NB4 (cell line): ENCODE measurements at regions not wholly inside any gene's neighbourhood (a gene's known extent, or its start where the extent isn't known, plus 50 kb on each side); places are given as distances from the start of the nearest gene placed in this dataset.

ENCODE experiments used
- DNase-seq: peaks from one replicate; pipeline ENCODE4 v3.0.0; 2010; ENCODE audit warnings: low read depth
- H3K4me3 ChIP-seq: one replicate; pipeline ENCODE4 v1.5.1; 2011; ENCODE audit warnings: mild to moderate bottlenecking, low read depth, low read length, moderate library complexity
- CTCF ChIP-seq: IDR thresholded peaks from one replicate; pipeline ENCODE4 v1.5.1; 2012; ENCODE audit warnings: low read depth, low read length
- MAX ChIP-seq: IDR thresholded peaks from 2 replicates; pipeline ENCODE4 v1.6.1; 2011; ENCODE audit warnings: low read depth, low read length
- MYC ChIP-seq: IDR thresholded peaks from 2 replicates; pipeline ENCODE4 v1.6.1; 2011; ENCODE audit warnings: low read depth, low read length
- POLR2A ChIP-seq: IDR thresholded peaks from 2 replicates; pipeline ENCODE4 v1.6.1; 2011; ENCODE audit warnings: mild to moderate bottlenecking; ENCODE audit not compliant: insufficient read length; ENCODE audit errors: extremely low read depth

GRCh38 chr7:118708741-118709140, 484.2 kb downstream of the ANKRD7 start:
- no peak for TF ChIP-seq MAX
- TF ChIP-seq MYC: no peak
- TF ChIP-seq POLR2A: no peak
- TF ChIP-seq CTCF: no peak
- no peak overlapping the region for H3K4me3 ChIP-seq
- DNase-seq: no peak

- no peak overlapping the region for H3K4me3 ChIP-seq
- no peak for TF ChIP-seq MYC
- no peak for TF ChIP-seq POLR2A
- no peak for TF ChIP-seq CTCF
- DNase-seq: no peak
These were observed 487.2 kb downstream of the ANKRD7 start for GRCh38 chr7:118711688-118712087.

- no peak overlapping the region for H3K4me3 ChIP-seq
- TF ChIP-seq CTCF (no peak), POLR2A (no peak), MYC (no peak), MAX (no peak)
- no peak for DNase-seq
These were observed 488.5 kb downstream of the ANKRD7 start for GRCh38 chr7:118713039-118713438.

GRCh38 chr7:118720632-118721031, 496.1 kb downstream of the ANKRD7 start:
- no peak for DNase-seq
- no peak overlapping the region for H3K4me3 ChIP-seq
- TF ChIP-seq MAX (no peak), MYC (no peak), POLR2A (no peak), CTCF (no peak)

GRCh38 chr7:118731854-118732253, 507.4 kb downstream of the ANKRD7 start:
- TF ChIP-seq MYC (no peak), POLR2A (no peak), MAX (no peak), CTCF (no peak)
- peak; percentile 25 for DNase-seq
- H3K4me3 ChIP-seq: no peak overlapping the region

- H3K4me3 ChIP-seq: no peak overlapping the region
- TF ChIP-seq MYC (no peak), POLR2A (no peak), MAX (no peak), CTCF (no peak)
- peak; percentile 58 for DNase-seq
These were observed 510.0 kb downstream of the ANKRD7 start for GRCh38 chr7:118734541-118734940.
